Fibroblast of lung (primary cell): ENCODE measurements at regions not wholly inside any gene's neighbourhood (a gene's known extent, or its start where the extent isn't known, plus 50 kb on each side); places are given as distances from the start of the nearest gene placed in this dataset.

Source experiments
- DNase-seq, 2 donors: peaks; one replicate each; pipeline versions ENCODE4 v3.0.0 to v3.0.0-alpha.2; 2010; ENCODE audit warnings: low read depth in 2 of 2
- H2AFZ ChIP-seq: 2 replicates; pipeline ENCODE4 v1.5.1; 2012; ENCODE audit warnings: low read length, control low read depth, inconsistent platforms
- H3K27ac ChIP-seq: 2 replicates; pipeline ENCODE4 v1.5.1; 2011; ENCODE audit warnings: low read length, control low read depth; ENCODE audit not compliant: insufficient read depth
- H3K27me3 ChIP-seq: 2 replicates; pipeline ENCODE4 v1.5.1; 2011; ENCODE audit warnings: mild to moderate bottlenecking, low read length; ENCODE audit not compliant: control insufficient read depth, insufficient read depth
- H3K36me3 ChIP-seq: 2 replicates; pipeline ENCODE4 v1.5.1; 2011; ENCODE audit warnings: low read length; ENCODE audit not compliant: control insufficient read depth, insufficient read depth
- H3K4me1 ChIP-seq: 2 replicates; pipeline ENCODE4 v1.5.1; 2011; ENCODE audit warnings: low read length; ENCODE audit not compliant: control insufficient read depth, insufficient read depth; ENCODE audit errors: extremely low read depth
- H3K4me2 ChIP-seq: 2 replicates; pipeline ENCODE4 v1.5.1; 2011; ENCODE audit warnings: low read length, control low read depth; ENCODE audit not compliant: insufficient read depth; ENCODE audit errors: extremely low read depth
- H3K4me3 ChIP-seq, 4 experiments: fragments of 200-600 bp in 1 of 4; sonication (generic) in 1 of 4; replicated peaks in 1 of 4; 2 replicates each; pipeline ENCODE4 v1.5.1; 2011 to 2016; ENCODE audit warnings: low read length in 4 of 4, low read depth in 3 of 4, mild to moderate bottlenecking in 3 of 4, control low read depth in 2 of 4, inconsistent platforms in 1 of 4, mixed read lengths in 1 of 4; ENCODE audit not compliant: insufficient read depth in 1 of 4; ENCODE audit errors: control extremely low read depth in 1 of 4
- H3K79me2 ChIP-seq: 2 replicates; pipeline ENCODE4 v1.5.1; 2012; ENCODE audit warnings: mild to moderate bottlenecking, low read length, inconsistent platforms; ENCODE audit not compliant: control insufficient read depth, insufficient read depth
- H3K9ac ChIP-seq: 2 replicates; pipeline ENCODE4 v1.5.1; 2011; ENCODE audit warnings: mild to moderate bottlenecking, low read length, control low read depth; ENCODE audit not compliant: insufficient read depth
- H3K9me3 ChIP-seq: 2 replicates; pipeline ENCODE4 v1.5.1; 2012; ENCODE audit warnings: low read depth, low read length; ENCODE audit not compliant: control insufficient read depth, insufficient read depth
- H4K20me1 ChIP-seq: 2 replicates; pipeline ENCODE4 v1.5.1; 2011; ENCODE audit warnings: low read length; ENCODE audit not compliant: control insufficient read depth, insufficient read depth; ENCODE audit errors: extremely low read depth
- EZH2 ChIP-seq: IDR thresholded peaks from 2 replicates; pipeline ENCODE4 v1.5.1; 2012; ENCODE audit warnings: low read length, control low read depth, mild to moderate bottlenecking; ENCODE audit errors: missing control alignments
- TF ChIP-seq, protein P1 (sequence below), 2 donors: IDR thresholded peaks in 1 of 2; conservative IDR thresholded peaks in 1 of 2; 1 replicate in 1 of 2; 2 replicates in 1 of 2; pipeline ENCODE4 v1.5.1; 2011 to 2012; ENCODE audit warnings: low read length in 2 of 2, control low read depth in 1 of 2, inconsistent platforms in 1 of 2, low read depth in 1 of 2, mild to moderate bottlenecking in 1 of 2

GRCh38 chr11:109986488-109986887, 106.7 kb upstream of the ZC3H12C start:
- Histone ChIP-seq H3K9me3 (no peaks in the 10 kb centered on the region), H4K20me1 (no peaks in the 10 kb centered on the region), H3K4me3 (no peak overlapping the region), H3K79me2 (no peaks in the 10 kb centered on the region), H3K4me1 (no peaks in the 10 kb centered on the region), H3K4me2 (no peak overlapping the region), H3K36me3 (no peaks in the 10 kb centered on the region), H2AFZ (no peak overlapping the region), H3K9ac (no peak overlapping the region), H3K27me3 (no peaks in the 10 kb centered on the region), H3K27ac (no peak overlapping the region)
- TF ChIP-seq, protein P1, sequence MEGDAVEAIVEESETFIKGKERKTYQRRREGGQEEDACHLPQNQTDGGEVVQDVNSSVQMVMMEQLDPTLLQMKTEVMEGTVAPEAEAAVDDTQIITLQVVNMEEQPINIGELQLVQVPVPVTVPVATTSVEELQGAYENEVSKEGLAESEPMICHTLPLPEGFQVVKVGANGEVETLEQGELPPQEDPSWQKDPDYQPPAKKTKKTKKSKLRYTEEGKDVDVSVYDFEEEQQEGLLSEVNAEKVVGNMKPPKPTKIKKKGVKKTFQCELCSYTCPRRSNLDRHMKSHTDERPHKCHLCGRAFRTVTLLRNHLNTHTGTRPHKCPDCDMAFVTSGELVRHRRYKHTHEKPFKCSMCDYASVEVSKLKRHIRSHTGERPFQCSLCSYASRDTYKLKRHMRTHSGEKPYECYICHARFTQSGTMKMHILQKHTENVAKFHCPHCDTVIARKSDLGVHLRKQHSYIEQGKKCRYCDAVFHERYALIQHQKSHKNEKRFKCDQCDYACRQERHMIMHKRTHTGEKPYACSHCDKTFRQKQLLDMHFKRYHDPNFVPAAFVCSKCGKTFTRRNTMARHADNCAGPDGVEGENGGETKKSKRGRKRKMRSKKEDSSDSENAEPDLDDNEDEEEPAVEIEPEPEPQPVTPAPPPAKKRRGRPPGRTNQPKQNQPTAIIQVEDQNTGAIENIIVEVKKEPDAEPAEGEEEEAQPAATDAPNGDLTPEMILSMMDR (conservative IDR thresholded peaks at IDR 0.05 in 1 of 2, IDR thresholded peaks at IDR 0.05 in 1 of 2; ENCODE audit: low read depth in 1 of 2, low read length in 2 of 2) = no peak
- TF ChIP-seq EZH2 = no peak
- DNase-seq = no peak

GRCh38 chr11:109991835-109992234, 101.4 kb upstream of the ZC3H12C start:
- Histone ChIP-seq H3K79me2 (no peaks in the 10 kb centered on the region), H2AFZ (no peak overlapping the region), H3K9ac (no peak overlapping the region), H3K4me2 (no peak overlapping the region), H3K27ac (no peak overlapping the region), H3K36me3 (no peaks in the 10 kb centered on the region), H3K4me1 (no peaks in the 10 kb centered on the region), H4K20me1 (no peaks in the 10 kb centered on the region), H3K9me3 (no peaks in the 10 kb centered on the region), H3K27me3 (no peaks in the 10 kb centered on the region), H3K4me3 (no peak overlapping the region)
- DNase-seq = no peak
- TF ChIP-seq EZH2 = no peak
- TF ChIP-seq, protein P1 (conservative IDR thresholded peaks at IDR 0.05 in 1 of 2, IDR thresholded peaks at IDR 0.05 in 1 of 2; ENCODE audit: low read depth in 1 of 2, low read length in 2 of 2) = no peak

GRCh38 chr11:109993786-109994185, 99.4 kb upstream of the ZC3H12C start:
- peak in 1 of 2 donors; percentile 95 for DNase-seq
- H3K27ac ChIP-seq = no peak overlapping the region
- H3K4me3 ChIP-seq = no peak overlapping the region
- no peaks in the 10 kb centered on the region for H3K36me3 ChIP-seq
- no peaks in the 10 kb centered on the region for H4K20me1 ChIP-seq
- H2AFZ ChIP-seq = no peak overlapping the region
- H3K4me2 ChIP-seq = no peak overlapping the region
- no peaks in the 10 kb centered on the region for H3K79me2 ChIP-seq
- H3K9me3 ChIP-seq = no peaks in the 10 kb centered on the region
- no peaks in the 10 kb centered on the region for H3K4me1 ChIP-seq
- TF ChIP-seq, protein P1 (conservative IDR thresholded peaks at IDR 0.05 in 1 of 2, IDR thresholded peaks at IDR 0.05 in 1 of 2; ENCODE audit: low read depth in 1 of 2, low read length in 2 of 2) = no peak
- TF ChIP-seq EZH2 = no peak
- H3K9ac ChIP-seq = no peak overlapping the region
- no peaks in the 10 kb centered on the region for H3K27me3 ChIP-seq
